ENCODE measurements at regions not wholly inside any gene's neighbourhood (a gene's known extent, or its start where the extent isn't known, plus 50 kb on each side); places are given as distances from the start of the nearest gene placed in this dataset.

DNA sequence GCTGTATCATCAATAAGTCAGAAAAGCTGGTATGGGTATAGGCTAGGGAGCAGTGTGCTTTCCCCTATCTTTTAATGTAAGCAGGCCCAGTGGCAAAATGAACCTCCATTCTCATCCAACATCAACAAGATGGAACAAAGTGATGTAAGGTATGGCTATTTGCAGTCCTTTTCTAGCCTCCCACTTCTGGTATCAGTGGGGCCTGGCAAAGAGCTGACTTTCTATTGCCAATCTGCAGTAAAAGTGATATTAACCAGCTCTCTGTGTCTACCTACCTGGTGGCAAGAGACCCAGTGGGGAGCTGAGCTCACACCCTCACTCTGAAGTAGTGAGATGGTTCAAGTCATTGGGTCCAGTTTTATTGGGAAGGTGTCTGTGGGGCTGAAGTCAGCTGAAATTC lies 1492.6 kb downstream of the CDH11 start:
- no peak for DNase-seq (ENCODE audit: extremely low spot score, unreplicated experiment)
- peaks cover 6% of the 10 kb centered on the region for H3K9me3 Mint-ChIP-seq (ENCODE audit: unreplicated experiment)
- TF ChIP-seq, protein P1, sequence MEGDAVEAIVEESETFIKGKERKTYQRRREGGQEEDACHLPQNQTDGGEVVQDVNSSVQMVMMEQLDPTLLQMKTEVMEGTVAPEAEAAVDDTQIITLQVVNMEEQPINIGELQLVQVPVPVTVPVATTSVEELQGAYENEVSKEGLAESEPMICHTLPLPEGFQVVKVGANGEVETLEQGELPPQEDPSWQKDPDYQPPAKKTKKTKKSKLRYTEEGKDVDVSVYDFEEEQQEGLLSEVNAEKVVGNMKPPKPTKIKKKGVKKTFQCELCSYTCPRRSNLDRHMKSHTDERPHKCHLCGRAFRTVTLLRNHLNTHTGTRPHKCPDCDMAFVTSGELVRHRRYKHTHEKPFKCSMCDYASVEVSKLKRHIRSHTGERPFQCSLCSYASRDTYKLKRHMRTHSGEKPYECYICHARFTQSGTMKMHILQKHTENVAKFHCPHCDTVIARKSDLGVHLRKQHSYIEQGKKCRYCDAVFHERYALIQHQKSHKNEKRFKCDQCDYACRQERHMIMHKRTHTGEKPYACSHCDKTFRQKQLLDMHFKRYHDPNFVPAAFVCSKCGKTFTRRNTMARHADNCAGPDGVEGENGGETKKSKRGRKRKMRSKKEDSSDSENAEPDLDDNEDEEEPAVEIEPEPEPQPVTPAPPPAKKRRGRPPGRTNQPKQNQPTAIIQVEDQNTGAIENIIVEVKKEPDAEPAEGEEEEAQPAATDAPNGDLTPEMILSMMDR (IDR thresholded peaks at IDR 0.05), result no peak
- H3K36me3 Mint-ChIP-seq (ENCODE audit: unreplicated experiment), result no peaks in the 10 kb centered on the region
- no peak overlapping the region for H3K4me3 Mint-ChIP-seq (ENCODE audit: unreplicated experiment)
- no peak overlapping the region for H3K27ac Mint-ChIP-seq (ENCODE audit: unreplicated experiment)
- H3K4me1 Mint-ChIP-seq (ENCODE audit: unreplicated experiment), result no peaks in the 10 kb centered on the region
- peaks cover 8% of the 10 kb centered on the region for H3K27me3 Mint-ChIP-seq (ENCODE audit: unreplicated experiment)

GRCh38 chr16:63628812-63629211 lies 1493.1 kb downstream of the CDH11 start:
- Mint-ChIP-seq H3K27me3 (ENCODE audit: unreplicated experiment) (peaks cover 8% of the 10 kb centered on the region), H3K9me3 (ENCODE audit: unreplicated experiment) (peaks cover 6% of the 10 kb centered on the region), H3K4me3 (ENCODE audit: unreplicated experiment) (no peak overlapping the region), H3K36me3 (ENCODE audit: unreplicated experiment) (no peaks in the 10 kb centered on the region), H3K4me1 (ENCODE audit: unreplicated experiment) (no peaks in the 10 kb centered on the region), H3K27ac (ENCODE audit: unreplicated experiment) (no peak overlapping the region)
- TF ChIP-seq, protein P1 (IDR thresholded peaks at IDR 0.05), result no peak
- no peak for DNase-seq (ENCODE audit: extremely low spot score, unreplicated experiment)

DNA sequence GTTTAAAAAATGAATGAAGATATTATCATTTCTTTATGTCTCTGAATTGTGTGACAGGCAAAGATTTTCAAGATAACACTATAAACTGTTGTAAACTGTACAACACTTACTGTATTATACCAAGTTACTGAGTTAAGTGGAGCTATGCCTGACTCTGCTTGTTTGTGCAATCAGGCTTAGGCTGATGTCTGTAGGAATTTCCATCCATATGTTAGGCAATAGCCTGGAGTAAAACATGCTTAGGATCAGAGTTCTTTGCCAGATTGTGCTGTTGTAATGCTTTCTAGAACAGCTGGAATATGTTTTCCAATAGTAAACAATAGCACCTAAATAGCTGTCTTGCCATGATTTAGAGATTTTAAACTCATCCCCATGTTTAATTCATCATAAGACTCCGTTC lies 1496.7 kb downstream of the CDH11 start:
- TF ChIP-seq, protein P1 (IDR thresholded peaks at IDR 0.05), result no peak
- H3K27ac Mint-ChIP-seq (ENCODE audit: unreplicated experiment), result no peak overlapping the region
- no peak for DNase-seq (ENCODE audit: extremely low spot score, unreplicated experiment)
- H3K4me3 Mint-ChIP-seq (ENCODE audit: unreplicated experiment), result no peak overlapping the region
- H3K9me3 Mint-ChIP-seq (ENCODE audit: unreplicated experiment), result peaks cover 4% of the 10 kb centered on the region
- H3K4me1 Mint-ChIP-seq (ENCODE audit: unreplicated experiment), result no peaks in the 10 kb centered on the region
- no peaks in the 10 kb centered on the region for H3K36me3 Mint-ChIP-seq (ENCODE audit: unreplicated experiment)
- peaks cover 8% of the 10 kb centered on the region for H3K27me3 Mint-ChIP-seq (ENCODE audit: unreplicated experiment)

- TF ChIP-seq, protein P1 (IDR thresholded peaks at IDR 0.05), result no peak
- Mint-ChIP-seq H3K9me3 (ENCODE audit: unreplicated experiment) (no peaks in the 10 kb centered on the region), H3K27me3 (ENCODE audit: unreplicated experiment) (peaks cover 8% of the 10 kb centered on the region), H3K36me3 (ENCODE audit: unreplicated experiment) (no peaks in the 10 kb centered on the region), H3K4me3 (ENCODE audit: unreplicated experiment) (no peak overlapping the region), H3K4me1 (ENCODE audit: unreplicated experiment) (no peaks in the 10 kb centered on the region), H3K27ac (ENCODE audit: unreplicated experiment) (no peak overlapping the region)
- no peak for DNase-seq (ENCODE audit: extremely low spot score, unreplicated experiment)
Measured at GRCh38 chr16:63623551-63624039, 1498.3 kb downstream of the CDH11 start.

GRCh38 chr16:63618896-63619485 lies 1502.9 kb downstream of the CDH11 start:
- H3K4me3 Mint-ChIP-seq (ENCODE audit: unreplicated experiment), result no peak overlapping the region
- no peak for DNase-seq (ENCODE audit: extremely low spot score, unreplicated experiment)
- no peak overlapping the region for H3K27ac Mint-ChIP-seq (ENCODE audit: unreplicated experiment)
- no peaks in the 10 kb centered on the region for H3K27me3 Mint-ChIP-seq (ENCODE audit: unreplicated experiment)
- peaks cover 4% of the 10 kb centered on the region for H3K4me1 Mint-ChIP-seq (ENCODE audit: unreplicated experiment)
- TF ChIP-seq, protein P1 (IDR thresholded peaks at IDR 0.05), result no peak
- no peaks in the 10 kb centered on the region for H3K36me3 Mint-ChIP-seq (ENCODE audit: unreplicated experiment)
- H3K9me3 Mint-ChIP-seq (ENCODE audit: unreplicated experiment), result peaks cover 5% of the 10 kb centered on the region
